ENCODE measurements at regions not wholly inside any gene's neighbourhood (a gene's known extent, or its start where the extent isn't known, plus 50 kb on each side); places are given as distances from the start of the nearest gene placed in this dataset.
"Not testable (repeated sequence)": the region's sequence is repeated elsewhere in the genome, so short reads cannot be mapped to it uniquely, and the experiment has no call there.

- no peak for DNase-seq
These were observed 428.9 kb upstream of the B3GAT1 start for GRCh38 chr11:134840945-134841344.

DNA sequence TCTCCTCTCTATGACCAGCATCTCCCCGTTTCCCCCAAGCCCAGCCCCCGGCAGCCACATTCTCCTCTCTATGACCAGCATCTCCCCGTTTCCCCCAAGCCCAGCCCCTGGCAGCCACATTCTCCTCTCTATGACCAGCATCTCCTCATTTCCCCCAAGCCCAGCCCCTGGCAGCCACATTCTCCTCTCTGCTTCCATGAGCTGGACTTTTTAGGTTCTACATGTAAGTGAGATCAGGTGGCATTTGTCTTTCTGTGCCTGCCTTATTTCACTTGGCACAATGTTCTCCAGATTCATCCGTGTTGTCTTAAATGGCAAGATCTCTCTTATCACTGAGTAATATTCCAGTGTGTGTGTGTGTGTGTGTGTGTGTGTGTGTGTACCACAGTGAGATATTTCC lies 428.1 kb upstream of the B3GAT1 start:
- DNase-seq: not testable (repeated sequence)

GRCh38 chr11:134838708-134839107 lies 426.7 kb upstream of the B3GAT1 start:
- no peak for DNase-seq

DNA sequence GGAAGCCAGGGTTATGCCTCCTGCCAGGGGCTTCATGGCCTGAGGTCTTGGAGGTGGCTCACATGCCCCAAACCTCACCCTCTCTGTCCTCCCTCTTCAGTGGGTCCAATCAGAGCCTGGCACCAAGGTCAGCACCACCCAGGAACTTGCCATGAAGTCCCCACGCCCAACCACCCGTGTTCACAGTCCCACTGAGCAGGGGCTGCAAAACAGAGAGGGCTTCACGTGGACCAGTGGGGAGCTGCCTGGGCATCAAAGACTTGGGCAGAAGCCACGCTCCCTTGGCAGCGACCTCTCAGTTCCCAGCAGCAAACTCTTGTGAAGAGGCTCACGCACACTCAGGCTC lies 425.8 kb upstream of the B3GAT1 start:
- DNase-seq: no peak

DNA sequence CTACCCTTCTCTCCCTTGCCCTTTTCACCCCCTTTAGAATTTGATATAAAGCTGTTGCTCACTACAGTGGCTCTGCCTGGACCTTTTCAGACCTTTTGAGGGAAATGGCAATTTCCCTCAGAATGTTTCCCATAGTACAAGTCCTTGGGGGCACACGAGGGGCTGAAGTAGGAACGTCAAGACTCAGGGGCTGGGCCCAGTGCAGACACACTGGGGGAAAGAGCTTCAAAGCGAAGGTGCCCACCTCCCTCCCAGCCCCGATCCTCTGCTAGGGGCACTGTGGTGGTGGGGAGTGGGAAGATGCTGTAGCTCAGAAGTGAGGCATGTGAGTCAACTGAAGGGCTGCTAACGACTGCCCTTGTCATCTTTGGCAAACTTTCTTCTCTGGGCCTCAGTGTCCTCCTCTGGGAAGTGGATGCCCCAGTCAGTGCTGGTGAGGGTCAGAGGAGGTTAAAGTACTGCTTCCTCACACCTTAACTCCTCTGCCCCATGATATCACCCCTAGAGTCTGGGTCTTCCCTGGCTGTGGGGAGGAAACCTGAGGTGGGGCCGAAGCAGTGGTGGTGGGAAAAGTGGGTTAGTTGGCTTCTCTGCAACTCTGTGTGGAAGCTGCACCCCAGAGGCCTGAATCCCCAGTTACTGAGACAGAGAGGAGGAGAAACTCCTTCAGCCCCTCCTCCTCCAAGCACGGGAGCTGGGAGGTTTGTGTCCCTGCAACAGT lies 425.3 kb upstream of the B3GAT1 start:
- DNase-seq: no peak

DNA sequence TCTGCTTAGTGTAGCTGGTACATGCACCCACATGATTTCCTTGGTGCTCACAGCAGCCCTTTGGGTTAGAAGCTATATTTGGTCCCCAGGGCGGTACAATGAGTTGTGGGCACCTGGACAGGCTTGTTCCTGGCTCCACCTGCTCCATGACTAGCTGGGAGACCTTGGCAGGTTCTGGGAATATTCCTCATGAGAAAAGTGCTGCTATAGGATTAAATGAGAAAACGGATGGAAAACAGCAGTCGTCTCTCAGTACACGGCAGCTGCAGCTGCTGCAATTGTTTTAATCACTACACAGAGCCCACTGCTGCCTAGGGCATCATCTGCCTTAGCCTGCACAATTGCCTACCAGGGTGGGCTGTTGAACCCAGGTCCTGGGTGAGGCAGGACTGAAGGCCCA lies 424.5 kb upstream of the B3GAT1 start:
- no peak for DNase-seq

GRCh38 chr11:134835561-134835960 lies 423.5 kb upstream of the B3GAT1 start:
- DNase-seq: no peak

- no peak for DNase-seq
These were observed 418.3 kb upstream of the B3GAT1 start for GRCh38 chr11:134830312-134830711.

GRCh38 chr11:134823970-134824369 lies 411.9 kb upstream of the B3GAT1 start:
- DNase-seq: no peak

GRCh38 chr11:134822897-134823296 lies 410.9 kb upstream of the B3GAT1 start:
- no peak for DNase-seq

DNA sequence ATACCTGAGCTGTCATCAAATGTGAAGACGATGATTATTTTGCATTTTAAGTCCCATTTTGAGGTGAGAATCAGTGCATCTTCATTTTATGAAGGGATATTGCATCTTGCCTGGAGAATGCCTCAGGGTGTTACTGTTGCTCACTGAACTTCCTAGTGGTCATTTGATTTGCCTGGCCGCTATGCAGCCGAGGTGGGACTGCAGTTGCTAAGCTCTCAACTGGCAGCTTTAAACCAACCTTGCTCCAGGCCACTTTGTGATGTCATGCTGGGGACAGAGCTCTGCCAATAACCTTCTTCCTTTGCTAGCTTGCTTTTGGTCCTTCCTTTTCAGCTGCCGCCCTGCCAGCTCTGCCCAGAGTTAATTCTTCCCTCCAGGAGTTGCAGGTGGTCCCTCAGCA lies 409.4 kb upstream of the B3GAT1 start:
- DNase-seq: no peak

GRCh38 chr11:134819041-134819440 lies 407.0 kb upstream of the B3GAT1 start:
- DNase-seq: no peak

- DNase-seq: no peak
These were observed 406.5 kb upstream of the B3GAT1 start for GRCh38 chr11:134818516-134818915.

GRCh38 chr11:134815404-134815803 lies 403.4 kb upstream of the B3GAT1 start:
- DNase-seq: no peak

GRCh38 chr11:134807997-134808396 lies 396.0 kb upstream of the B3GAT1 start:
- no peak for DNase-seq

- DNase-seq: no peak
These were observed 390.6 kb upstream of the B3GAT1 start for GRCh38 chr11:134802598-134802997.

GRCh38 chr11:134802116-134802515 lies 390.1 kb upstream of the B3GAT1 start:
- no peak for DNase-seq

DNA sequence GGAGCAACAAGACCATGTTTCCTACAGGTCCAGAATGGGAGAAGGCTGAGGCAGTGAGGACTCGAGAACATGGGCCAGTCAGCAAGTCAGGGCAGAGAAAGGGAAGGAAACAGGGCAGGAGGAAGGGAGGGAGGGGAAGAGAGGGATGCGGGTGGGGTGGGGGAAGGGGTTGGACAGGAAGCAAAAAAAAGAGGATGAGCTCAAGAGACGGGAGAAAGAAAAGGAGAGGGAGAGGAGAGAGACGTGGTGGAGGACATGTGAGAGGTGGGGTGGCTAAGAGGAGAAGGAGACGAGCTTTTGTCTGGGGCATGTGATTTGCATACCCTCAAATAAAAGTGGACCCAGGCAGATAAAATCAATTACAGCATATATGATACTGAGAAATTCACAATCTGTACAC lies 389.5 kb upstream of the B3GAT1 start:
- no peak for DNase-seq

DNA sequence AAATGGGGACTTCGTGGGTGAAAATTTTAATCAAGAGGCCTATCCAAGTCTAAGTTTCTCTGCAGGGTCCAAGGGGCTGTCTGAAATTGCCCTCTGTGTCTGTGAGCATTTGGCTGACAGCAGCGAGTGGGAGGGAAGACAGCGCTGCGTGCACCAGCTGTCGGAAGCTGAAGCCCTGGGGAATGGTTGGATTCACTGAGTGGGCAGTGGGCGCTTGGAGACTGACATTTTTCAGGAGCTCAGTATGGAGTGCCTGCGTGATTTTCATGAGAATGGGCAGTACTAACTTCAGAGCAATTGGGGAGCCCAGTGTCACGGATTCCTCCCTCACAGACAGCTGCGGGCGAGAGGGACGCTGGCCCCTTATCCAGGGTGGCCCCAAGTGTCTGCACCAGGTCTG lies 388.8 kb upstream of the B3GAT1 start:
- no peak for DNase-seq

- DNase-seq: no peak
These were observed 388.1 kb upstream of the B3GAT1 start for GRCh38 chr11:134800130-134800529.

- no peak for DNase-seq
These were observed 387.3 kb upstream of the B3GAT1 start for GRCh38 chr11:134799386-134799785.

DNA sequence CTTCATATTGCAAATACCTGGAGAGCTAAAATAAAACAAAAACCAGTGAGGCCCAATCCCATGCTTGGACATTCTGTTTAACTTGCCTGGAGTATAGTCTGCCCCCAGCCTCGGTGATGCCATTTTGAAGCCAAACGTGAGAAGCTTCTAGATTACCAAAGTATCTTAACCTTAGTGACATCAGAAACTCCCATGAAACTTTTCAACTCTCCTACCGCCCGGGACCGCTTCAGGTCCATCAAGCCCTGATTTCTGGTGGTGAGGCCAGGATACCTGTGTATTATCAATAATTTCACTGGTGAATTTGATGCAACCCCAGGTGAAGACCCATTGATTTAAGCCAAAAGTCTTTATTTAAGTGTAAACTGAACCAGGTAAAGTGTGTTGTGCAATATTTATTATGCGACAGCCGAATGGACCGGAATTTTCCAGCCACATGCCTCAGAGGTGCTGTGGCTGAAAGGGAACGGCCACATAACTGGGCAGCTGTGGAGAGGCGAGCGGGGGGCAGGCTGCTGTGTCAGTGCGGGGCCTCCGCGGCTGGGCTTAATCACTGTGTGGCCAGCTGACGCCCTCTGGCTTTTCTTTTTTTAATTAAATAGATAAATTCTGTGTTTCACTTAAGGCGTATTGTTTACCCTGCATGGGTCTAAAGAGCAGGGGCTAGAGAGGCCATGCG lies 385.5 kb upstream of the B3GAT1 start:
- DNase-seq: no peak

DNA sequence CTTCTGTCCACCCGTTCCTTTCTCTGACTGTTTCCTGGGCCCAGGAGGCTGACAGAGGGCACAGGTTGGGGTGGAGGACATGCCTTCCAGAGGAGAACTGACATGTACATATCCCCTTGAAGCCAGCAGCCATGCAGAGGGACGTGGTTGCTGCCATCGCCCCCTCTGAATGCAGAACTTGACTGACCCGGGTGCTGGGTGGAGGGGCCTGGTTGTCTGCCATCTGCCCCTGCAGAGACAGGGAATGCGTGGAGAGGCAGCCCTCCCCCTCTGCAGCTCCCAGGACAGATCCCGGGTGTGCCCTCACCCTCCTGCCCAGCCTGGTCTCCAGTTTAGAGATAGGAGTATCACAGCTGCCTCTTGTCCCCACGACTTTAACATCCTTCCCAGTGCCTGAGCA lies 383.0 kb upstream of the B3GAT1 start:
- DNase-seq: no peak

GRCh38 chr11:134794192-134794591 lies 382.1 kb upstream of the B3GAT1 start:
- DNase-seq: no peak

- DNase-seq: no peak
These were observed 380.6 kb upstream of the B3GAT1 start for GRCh38 chr11:134792677-134793076.

Measured in CD4-positive, alpha-beta T cell treated with Interleukin-21 for 1 hour (primary cell).